Breast epithelium (tissue), 3 donors: ENCODE measurements at regions not wholly inside any gene's neighbourhood (a gene's known extent, or its start where the extent isn't known, plus 50 kb on each side); places are given as distances from the start of the nearest gene placed in this dataset.

Experiments used
- CTCF ChIP-seq, 3 donors: fragments of 450-650 bp; IDR thresholded peaks; one replicate each; pipeline ENCODE4 v1.5.1; 2016 to 2017; ENCODE audit warnings: antibody characterized with exemption in 3 of 3, mild to moderate bottlenecking in 3 of 3, moderate library complexity in 3 of 3
- POLR2A ChIP-seq: fragments of 450-650 bp; IDR thresholded peaks from one replicate; pipeline ENCODE4 v1.6.1; 2016; ENCODE audit warnings: antibody characterized with exemption, mild to moderate bottlenecking, moderate library complexity
- POLR2AphosphoS5 ChIP-seq, 3 donors: sonication (generic); formaldehyde crosslinking; IDR thresholded peaks; one replicate each; pipeline ENCODE4 v1.6.1; 2017; ENCODE audit warnings: antibody characterized with exemption in 3 of 3

GRCh38 chr15:29433050-29433318 is 163.4 kb upstream of the NSMCE3 start:
- no peak for TF ChIP-seq CTCF (IDR thresholded peaks at IDR 0.05)
- no peak for TF ChIP-seq POLR2AphosphoS5 (IDR thresholded peaks at IDR 0.05)
- no peak for TF ChIP-seq POLR2A
